Coronary artery (tissue), 2 donors: ENCODE measurements at regions not wholly inside any gene's neighbourhood (a gene's known extent, or its start where the extent isn't known, plus 50 kb on each side); places are given as distances from the start of the nearest gene placed in this dataset.
"Not testable (repeated sequence)": the region's sequence is repeated elsewhere in the genome, so short reads cannot be mapped to it uniquely, and the experiment has no call there.

Source experiments
- DNase-seq: peaks from one replicate; pipeline ENCODE4 v3.0.0-alpha.2; 2017; ENCODE audit warnings: low spot score
- H3K27ac ChIP-seq, 2 donors: fragments of 200-600 bp; sonication (generic); one replicate each; pipeline ENCODE4 v1.5.1; 2016 to 2019
- H3K4me3 ChIP-seq: fragments of 200-600 bp; sonication (generic); 2 replicates; pipeline ENCODE4 v1.5.1; 2016; ENCODE audit warnings: mild to moderate bottlenecking, moderate library complexity
- CTCF ChIP-seq: fragments of 200-600 bp; sonication (generic); IDR thresholded peaks from one replicate; pipeline ENCODE4 v1.5.1; 2019; ENCODE audit warnings: antibody characterized with exemption

- Histone ChIP-seq H3K27ac (no peak overlapping the region), H3K4me3 (no peak overlapping the region)
- DNase-seq, result no peak
- no peak for TF ChIP-seq CTCF
Observed at GRCh38 chr20:29497261-29497671, 1760.2 kb upstream of the DEFB115 start.

GRCh38 chr20:29497684-29498083, 1759.8 kb upstream of the DEFB115 start:
- not testable (repeated sequence) for H3K4me3 ChIP-seq, DNase-seq, H3K27ac ChIP-seq

GRCh38 chr20:29500738-29501137, 1756.7 kb upstream of the DEFB115 start:
- not testable (repeated sequence) for DNase-seq

GRCh38 chr20:29514634-29515033, 1742.8 kb upstream of the DEFB115 start:
- not testable (repeated sequence) for DNase-seq, H3K27ac ChIP-seq, H3K4me3 ChIP-seq

More at GRCh38 chr20:29500738-29501137, 1756.7 kb upstream of the DEFB115 start:
- H3K27ac ChIP-seq, H3K4me3 ChIP-seq: not testable (repeated sequence)

GRCh38 chr20:29516847-29517246, 1740.6 kb upstream of the DEFB115 start:
- DNase-seq, H3K27ac ChIP-seq, H3K4me3 ChIP-seq: not testable (repeated sequence)

GRCh38 chr20:29519610-29520241, 1737.7 kb upstream of the DEFB115 start:
- H3K27ac ChIP-seq, DNase-seq, H3K4me3 ChIP-seq: not testable (repeated sequence)

GRCh38 chr20:29533566-29534177, 1723.8 kb upstream of the DEFB115 start:
- not testable (repeated sequence) for H3K4me3 ChIP-seq, DNase-seq, H3K27ac ChIP-seq

GRCh38 chr20:29566901-29567635, 1690.4 kb upstream of the DEFB115 start:
- not testable (repeated sequence) for DNase-seq, H3K4me3 ChIP-seq, H3K27ac ChIP-seq

GRCh38 chr20:29567671-29568070, 1689.8 kb upstream of the DEFB115 start:
- not testable (repeated sequence) for H3K27ac ChIP-seq, H3K4me3 ChIP-seq, DNase-seq

GRCh38 chr20:29570126-29570525, 1687.3 kb upstream of the DEFB115 start:
- H3K4me3 ChIP-seq, DNase-seq, H3K27ac ChIP-seq: not testable (repeated sequence)

GRCh38 chr20:29589530-29589929, 1667.9 kb upstream of the DEFB115 start:
- H3K27ac ChIP-seq, DNase-seq, H3K4me3 ChIP-seq: not testable (repeated sequence)

GRCh38 chr20:29604163-29604562, 1653.3 kb upstream of the DEFB115 start:
- not testable (repeated sequence) for H3K4me3 ChIP-seq

GRCh38 chr20:29606171-29606570, 1651.3 kb upstream of the DEFB115 start:
- not testable (repeated sequence) for H3K4me3 ChIP-seq, H3K27ac ChIP-seq, DNase-seq

More at GRCh38 chr20:29604163-29604562, 1653.3 kb upstream of the DEFB115 start:
- not testable (repeated sequence) for DNase-seq, H3K27ac ChIP-seq

GRCh38 chr20:29629395-29629794, 1628.1 kb upstream of the DEFB115 start:
- not testable (repeated sequence) for DNase-seq, H3K27ac ChIP-seq, H3K4me3 ChIP-seq
